Epithelial cell of esophagus (primary cell): ENCODE measurements at regions not wholly inside any gene's neighbourhood (a gene's known extent, or its start where the extent isn't known, plus 50 kb on each side); places are given as distances from the start of the nearest gene placed in this dataset.

Experiments
- DNase-seq: peaks from one replicate; pipeline ENCODE4 v3.0.0; 2010; ENCODE audit warnings: low read depth
- H3K4me3 ChIP-seq: 2 replicates; pipeline ENCODE4 v1.5.1; 2011; ENCODE audit warnings: mild to moderate bottlenecking, low read length, control low read depth
- TF ChIP-seq, protein P1 (sequence below): IDR thresholded peaks from 2 replicates; pipeline ENCODE4 v1.5.1; 2011; ENCODE audit warnings: low read depth, mild to moderate bottlenecking, low read length, control low read depth, inconsistent platforms; ENCODE audit not compliant: insufficient read depth; ENCODE audit errors: missing control alignments

DNA sequence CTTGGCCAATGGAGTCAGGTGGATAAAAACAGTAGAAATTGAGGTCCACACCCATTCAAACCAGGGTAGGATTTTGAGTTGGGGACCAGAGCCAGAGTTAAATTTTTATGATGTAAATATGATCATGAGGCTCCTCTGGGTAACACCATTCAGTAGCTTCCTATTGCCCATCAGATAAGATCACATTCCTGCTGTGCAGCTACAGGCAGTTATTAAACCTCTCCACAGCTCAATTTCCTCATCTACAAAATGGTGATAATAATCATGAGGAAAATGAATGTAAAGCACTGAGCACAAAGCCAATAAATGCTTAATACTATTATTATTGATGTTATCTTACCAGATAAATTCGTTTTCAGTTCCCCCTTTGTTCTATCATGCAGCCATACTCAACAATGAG lies 432.0 kb downstream of the CAAP1 start:
- TF ChIP-seq, protein P1, sequence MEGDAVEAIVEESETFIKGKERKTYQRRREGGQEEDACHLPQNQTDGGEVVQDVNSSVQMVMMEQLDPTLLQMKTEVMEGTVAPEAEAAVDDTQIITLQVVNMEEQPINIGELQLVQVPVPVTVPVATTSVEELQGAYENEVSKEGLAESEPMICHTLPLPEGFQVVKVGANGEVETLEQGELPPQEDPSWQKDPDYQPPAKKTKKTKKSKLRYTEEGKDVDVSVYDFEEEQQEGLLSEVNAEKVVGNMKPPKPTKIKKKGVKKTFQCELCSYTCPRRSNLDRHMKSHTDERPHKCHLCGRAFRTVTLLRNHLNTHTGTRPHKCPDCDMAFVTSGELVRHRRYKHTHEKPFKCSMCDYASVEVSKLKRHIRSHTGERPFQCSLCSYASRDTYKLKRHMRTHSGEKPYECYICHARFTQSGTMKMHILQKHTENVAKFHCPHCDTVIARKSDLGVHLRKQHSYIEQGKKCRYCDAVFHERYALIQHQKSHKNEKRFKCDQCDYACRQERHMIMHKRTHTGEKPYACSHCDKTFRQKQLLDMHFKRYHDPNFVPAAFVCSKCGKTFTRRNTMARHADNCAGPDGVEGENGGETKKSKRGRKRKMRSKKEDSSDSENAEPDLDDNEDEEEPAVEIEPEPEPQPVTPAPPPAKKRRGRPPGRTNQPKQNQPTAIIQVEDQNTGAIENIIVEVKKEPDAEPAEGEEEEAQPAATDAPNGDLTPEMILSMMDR, result no peak
- DNase-seq, result no peak
- no peak overlapping the region for H3K4me3 ChIP-seq

DNA sequence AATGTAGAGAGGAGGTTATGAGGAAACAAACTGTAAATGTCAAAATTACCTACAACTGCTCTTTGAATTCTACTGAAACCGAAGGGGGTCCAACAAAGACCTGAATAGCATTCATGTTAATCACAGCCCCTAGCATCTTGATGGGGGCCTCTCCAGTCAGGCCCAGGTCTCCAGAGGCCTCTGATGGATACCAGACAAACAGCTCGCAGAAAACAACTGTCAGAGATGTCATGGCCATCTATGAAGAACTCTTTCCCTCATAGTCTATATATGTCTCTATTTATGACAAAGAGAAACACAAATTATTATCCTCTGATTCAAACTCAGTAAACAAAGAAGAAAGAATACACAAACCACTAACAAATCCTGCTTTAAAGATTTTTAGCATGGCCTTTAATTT lies 432.6 kb downstream of the CAAP1 start:
- no peak for DNase-seq
- no peak overlapping the region for H3K4me3 ChIP-seq
- TF ChIP-seq, protein P1, result no peak

DNA sequence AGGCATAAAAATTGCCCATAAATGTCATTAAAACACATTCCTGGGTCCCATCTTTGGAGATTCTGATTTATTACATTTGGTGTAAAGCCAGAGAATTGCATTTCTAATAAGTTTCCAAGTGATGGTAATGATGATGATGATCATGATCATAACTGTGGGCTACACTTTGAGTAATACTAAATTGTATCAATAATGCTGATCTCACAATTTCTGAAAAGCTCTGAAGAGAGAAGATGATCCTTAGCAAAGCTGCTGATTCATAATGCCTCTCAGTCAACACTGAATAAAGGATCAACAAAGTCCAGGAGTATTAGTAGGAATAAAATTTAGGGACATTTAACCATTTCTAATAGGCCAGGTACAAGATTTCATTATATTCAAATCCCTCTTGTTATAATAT lies 434.5 kb downstream of the CAAP1 start:
- TF ChIP-seq, protein P1, result no peak
- H3K4me3 ChIP-seq, result no peak overlapping the region
- DNase-seq, result no peak

DNA sequence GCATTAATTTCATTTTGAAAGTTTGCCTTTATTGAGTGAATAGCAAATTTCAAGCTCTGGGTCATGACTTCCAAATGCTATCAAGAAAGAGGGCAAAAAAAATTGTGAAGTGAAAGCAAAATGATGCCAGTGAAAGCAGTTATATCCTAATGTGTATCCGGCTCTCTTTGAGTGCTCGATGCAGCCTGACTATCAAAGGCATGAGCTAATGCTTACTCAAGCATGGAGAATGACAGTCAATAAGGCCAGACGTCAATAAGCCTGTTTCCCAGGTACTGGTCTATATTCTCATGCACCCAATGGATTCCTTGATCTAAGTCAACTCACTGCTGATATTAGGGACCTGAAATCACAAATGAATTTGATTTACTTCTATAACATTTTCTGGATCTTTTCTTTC lies 435.5 kb downstream of the CAAP1 start:
- TF ChIP-seq, protein P1, result no peak
- no peak for DNase-seq
- H3K4me3 ChIP-seq, result no peak overlapping the region

DNA sequence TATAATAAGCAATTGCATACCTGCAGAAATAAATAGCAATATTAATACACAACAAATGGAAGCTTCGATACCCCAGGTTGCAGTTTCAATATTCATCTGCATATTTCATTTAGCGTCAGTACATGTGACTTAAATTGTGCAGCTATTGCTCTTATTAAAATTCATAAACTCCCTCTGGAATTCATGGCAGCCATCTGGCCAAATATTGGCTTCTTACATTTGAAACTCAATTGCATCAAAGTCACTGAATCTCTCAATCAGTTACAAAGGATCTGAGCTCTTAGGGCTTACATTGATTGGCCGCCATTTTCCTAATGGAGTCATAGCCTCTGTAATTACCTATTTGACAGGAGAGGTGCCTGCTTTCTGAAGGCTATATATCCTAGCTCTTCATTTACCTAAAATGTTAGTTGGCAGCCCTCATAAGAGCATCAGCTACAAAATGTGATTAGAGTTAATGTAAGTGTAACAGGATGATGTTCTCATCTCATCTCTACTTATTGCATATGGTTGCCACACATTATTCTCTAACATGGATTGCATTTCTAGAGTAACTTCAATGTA lies 453.5 kb downstream of the CAAP1 start:
- DNase-seq, result no peak
- TF ChIP-seq, protein P1, result no peak
- no peak overlapping the region for H3K4me3 ChIP-seq

DNA sequence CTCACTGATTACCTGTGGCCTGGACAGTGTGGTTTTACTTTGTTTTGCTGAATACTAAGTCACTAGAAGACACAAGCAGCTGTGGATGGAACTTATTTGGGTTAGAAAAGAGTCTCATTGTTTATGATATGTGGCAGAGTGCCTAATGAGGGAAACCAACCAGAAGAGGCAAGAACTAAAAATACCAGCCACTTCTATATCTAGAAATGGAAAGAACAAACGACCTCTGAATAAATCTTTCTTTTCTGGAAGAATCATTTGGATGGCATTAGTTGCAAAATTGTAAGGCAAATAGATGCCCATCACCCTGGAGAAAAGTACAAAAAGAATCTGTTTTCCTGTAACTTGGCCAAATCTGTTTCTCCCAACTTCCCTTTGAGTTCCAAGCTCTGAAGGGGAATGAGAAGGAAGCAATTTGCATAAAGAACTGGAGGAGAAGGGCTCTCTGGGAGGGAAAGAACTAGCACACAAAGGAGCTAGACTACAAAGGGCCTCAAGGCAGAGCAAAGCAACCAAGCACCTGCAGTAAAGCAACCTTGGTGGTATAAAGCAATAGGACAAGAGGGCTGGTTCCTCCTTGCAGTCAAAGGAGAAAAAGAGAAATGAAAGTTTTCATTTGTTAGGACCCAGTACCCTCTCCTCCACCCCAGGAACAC lies 455.4 kb downstream of the CAAP1 start:
- TF ChIP-seq, protein P1, result no peak
- DNase-seq, result no peak

GRCh38 chr9:26426551-26427131 lies 466.0 kb downstream of the CAAP1 start:
- TF ChIP-seq, protein P1, result no peak
- H3K4me3 ChIP-seq, result no peak overlapping the region
- DNase-seq, result no peak

More for the DNA sequence above, 455.4 kb downstream of the CAAP1 start:
- no peak overlapping the region for H3K4me3 ChIP-seq
